ENCODE measurements at regions not wholly inside any gene's neighbourhood (a gene's known extent, or its start where the extent isn't known, plus 50 kb on each side); places are given as distances from the start of the nearest gene placed in this dataset.

DNA sequence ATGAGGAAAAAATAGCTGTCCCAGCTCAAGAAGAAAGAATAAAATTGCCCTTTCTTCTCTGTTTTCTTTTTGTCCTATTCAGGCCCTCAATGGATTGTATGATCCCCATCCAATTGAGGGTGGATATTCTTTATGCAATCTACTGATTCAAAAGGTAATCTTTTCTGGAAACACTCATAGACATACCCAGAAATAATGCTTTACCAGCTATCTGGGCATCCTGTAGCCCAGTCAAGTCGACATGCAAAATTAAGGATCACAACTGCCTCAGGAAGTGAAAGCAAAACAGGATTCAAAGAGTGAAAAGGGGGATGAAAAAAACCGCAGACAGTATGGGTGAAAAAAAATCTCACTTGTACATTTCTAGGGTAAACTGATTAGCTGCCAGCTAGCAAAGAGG lies 410.1 kb downstream of the TBC1D32 start:
- no peak for FAIRE-seq
- dilution Hi-C loops (cut with MboI; ENCODE audit: extremely low pct_ligation_motif_present, low sequenced_read_pairs) = no loop called here

DNA sequence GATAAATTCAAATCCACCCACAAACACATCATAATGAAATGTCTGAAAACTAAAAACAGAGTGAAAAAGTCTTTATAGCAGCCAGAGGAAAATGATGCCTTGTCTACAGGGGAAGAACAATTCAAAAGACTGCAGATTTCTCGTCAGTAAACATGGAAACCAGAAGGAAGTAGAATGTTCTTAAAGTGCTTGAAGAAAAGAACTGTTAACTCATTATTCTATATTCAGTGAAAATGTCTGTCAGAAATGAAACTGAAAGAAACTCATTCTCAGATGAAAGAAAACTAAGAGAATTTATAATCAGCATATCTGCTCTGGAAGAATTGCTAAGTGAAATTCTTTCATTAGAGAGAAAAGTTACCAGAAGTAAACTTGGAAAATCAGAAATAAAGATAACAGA lies 416.1 kb downstream of the TBC1D32 start:
- no peaks in the 10 kb centered on the region for H3K9me3 ChIP-seq (ENCODE audit: control insufficient read depth, low read depth, low read length)
- DNase-seq (ENCODE audit: low read depth, low spot score) (no peak), FAIRE-seq (no peak)
- no peak overlapping the region for H3K9ac ChIP-seq (ENCODE audit: control insufficient read depth, extremely low read depth, insufficient read depth, low read length)
- H3K36me3 ChIP-seq (ENCODE audit: control insufficient read depth in 2 of 2, extremely low read depth in 1 of 2, insufficient read depth in 2 of 2, low read length in 2 of 2) = no peaks in the 10 kb centered on the region
- TF ChIP-seq EZH2 (IDR thresholded peaks at IDR 0.05; ENCODE audit: low read length) = no peak
- TF ChIP-seq, protein P1, sequence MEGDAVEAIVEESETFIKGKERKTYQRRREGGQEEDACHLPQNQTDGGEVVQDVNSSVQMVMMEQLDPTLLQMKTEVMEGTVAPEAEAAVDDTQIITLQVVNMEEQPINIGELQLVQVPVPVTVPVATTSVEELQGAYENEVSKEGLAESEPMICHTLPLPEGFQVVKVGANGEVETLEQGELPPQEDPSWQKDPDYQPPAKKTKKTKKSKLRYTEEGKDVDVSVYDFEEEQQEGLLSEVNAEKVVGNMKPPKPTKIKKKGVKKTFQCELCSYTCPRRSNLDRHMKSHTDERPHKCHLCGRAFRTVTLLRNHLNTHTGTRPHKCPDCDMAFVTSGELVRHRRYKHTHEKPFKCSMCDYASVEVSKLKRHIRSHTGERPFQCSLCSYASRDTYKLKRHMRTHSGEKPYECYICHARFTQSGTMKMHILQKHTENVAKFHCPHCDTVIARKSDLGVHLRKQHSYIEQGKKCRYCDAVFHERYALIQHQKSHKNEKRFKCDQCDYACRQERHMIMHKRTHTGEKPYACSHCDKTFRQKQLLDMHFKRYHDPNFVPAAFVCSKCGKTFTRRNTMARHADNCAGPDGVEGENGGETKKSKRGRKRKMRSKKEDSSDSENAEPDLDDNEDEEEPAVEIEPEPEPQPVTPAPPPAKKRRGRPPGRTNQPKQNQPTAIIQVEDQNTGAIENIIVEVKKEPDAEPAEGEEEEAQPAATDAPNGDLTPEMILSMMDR (optimal IDR thresholded peaks at IDR 0.05 in 1 of 3, IDR thresholded peaks at IDR 0.05 in 1 of 3, conservative IDR thresholded peaks at IDR 0.05 in 1 of 3; ENCODE audit: extremely low read depth in 1 of 3, insufficient read depth in 2 of 3, low read length in 3 of 3) = no peak
- no peak overlapping the region for H3K4me3 ChIP-seq (ENCODE audit: control insufficient read depth in 2 of 3, extremely low read depth in 1 of 3, insufficient read depth in 2 of 3, low read depth in 1 of 3, low read length in 3 of 3)
- H2AFZ ChIP-seq (ENCODE audit: control insufficient read depth, low read length) = no peak overlapping the region
- H3K27ac ChIP-seq (ENCODE audit: control insufficient read depth, insufficient read depth, low read length) = no peak overlapping the region
- no peaks in the 10 kb centered on the region for H3K27me3 ChIP-seq (ENCODE audit: control insufficient read depth, extremely low read depth, insufficient read depth, low read length)
- no peaks in the 10 kb centered on the region for H4K20me1 ChIP-seq (ENCODE audit: control insufficient read depth, extremely low read depth, insufficient read depth, low read length)
- H3K4me2 ChIP-seq (ENCODE audit: control insufficient read depth, extremely low read depth, insufficient read depth, low read depth, low read length) = no peak overlapping the region
- no peaks in the 10 kb centered on the region for H3K9me1 ChIP-seq (ENCODE audit: control insufficient read depth, extremely low read depth, insufficient read depth, low read length)
- dilution Hi-C loops (cut with MboI; ENCODE audit: extremely low pct_ligation_motif_present, low sequenced_read_pairs) = no loop called here
- H3K4me1 ChIP-seq (ENCODE audit: control insufficient read depth, extremely low read depth, insufficient read depth, low read length) = no peaks in the 10 kb centered on the region
- H3K79me2 ChIP-seq (ENCODE audit: control insufficient read depth, insufficient read depth, low read length) = no peaks in the 10 kb centered on the region

More for the DNA sequence above, 410.1 kb downstream of the TBC1D32 start:
- TF ChIP-seq EZH2 (IDR thresholded peaks at IDR 0.05; ENCODE audit: low read length) = no peak
- TF ChIP-seq, protein P1 (optimal IDR thresholded peaks at IDR 0.05 in 1 of 3, IDR thresholded peaks at IDR 0.05 in 1 of 3, conservative IDR thresholded peaks at IDR 0.05 in 1 of 3; ENCODE audit: extremely low read depth in 1 of 3, insufficient read depth in 2 of 3, low read length in 3 of 3) = no peak
- Histone ChIP-seq H3K36me3 (ENCODE audit: control insufficient read depth in 2 of 2, extremely low read depth in 1 of 2, insufficient read depth in 2 of 2, low read length in 2 of 2) (no peaks in the 10 kb centered on the region), H3K9me3 (ENCODE audit: control insufficient read depth, low read depth, low read length) (no peaks in the 10 kb centered on the region), H4K20me1 (ENCODE audit: control insufficient read depth, extremely low read depth, insufficient read depth, low read length) (no peaks in the 10 kb centered on the region), H3K4me2 (ENCODE audit: control insufficient read depth, extremely low read depth, insufficient read depth, low read depth, low read length) (no peak overlapping the region), H3K4me3 (ENCODE audit: control insufficient read depth in 2 of 3, extremely low read depth in 1 of 3, insufficient read depth in 2 of 3, low read depth in 1 of 3, low read length in 3 of 3) (no peak overlapping the region), H3K79me2 (ENCODE audit: control insufficient read depth, insufficient read depth, low read length) (no peaks in the 10 kb centered on the region), H2AFZ (ENCODE audit: control insufficient read depth, low read length) (no peak overlapping the region), H3K27me3 (ENCODE audit: control insufficient read depth, extremely low read depth, insufficient read depth, low read length) (no peaks in the 10 kb centered on the region), H3K4me1 (ENCODE audit: control insufficient read depth, extremely low read depth, insufficient read depth, low read length) (no peaks in the 10 kb centered on the region), H3K9ac (ENCODE audit: control insufficient read depth, extremely low read depth, insufficient read depth, low read length) (no peak overlapping the region), H3K9me1 (ENCODE audit: control insufficient read depth, extremely low read depth, insufficient read depth, low read length) (no peaks in the 10 kb centered on the region), H3K27ac (ENCODE audit: control insufficient read depth, insufficient read depth, low read length) (no peak overlapping the region)
- no peak for DNase-seq (ENCODE audit: low read depth, low spot score)

Data from keratinocyte (primary cell).